ENCODE measurements at regions not wholly inside any gene's neighbourhood (a gene's known extent, or its start where the extent isn't known, plus 50 kb on each side); places are given as distances from the start of the nearest gene placed in this dataset.

- H4K20me1 ChIP-seq (ENCODE audit: insufficient read depth, low read length): no peaks in the 10 kb centered on the region
- no peak for DNase-seq (ENCODE audit: low spot score)
- no peaks in the 10 kb centered on the region for H3K79me2 ChIP-seq (ENCODE audit: insufficient read depth, low read depth, low read length)
- no peak overlapping the region for H3K4me3 ChIP-seq (ENCODE audit: low read depth, low read length, poor library complexity, severe bottlenecking)
- H3K4me2 ChIP-seq (ENCODE audit: low read length): no peak overlapping the region
- CTCF ChIA-PET (ENCODE audit: unreplicated experiment): no interaction called here
- POLR2A ChIA-PET: no interaction called here
- intact Hi-C loops (cut with micrococcal nuclease; ENCODE audit: unreplicated experiment): no loop called here
- no peak overlapping the region for H2AFZ ChIP-seq (ENCODE audit: low read length)
- no peaks in the 10 kb centered on the region for H3K9me2 ChIP-seq (ENCODE audit: insufficient read depth, low read length)
- no TSS peak for BruUV-seq (replicated peaks)
- H3K9me3 ChIP-seq (ENCODE audit: low read length): no peaks in the 10 kb centered on the region
- no peaks in the 10 kb centered on the region for H3K36me3 ChIP-seq (ENCODE audit: insufficient read depth, low read length)
- TF ChIP-seq EZH2phosphoT487 (IDR thresholded peaks at IDR 0.05; ENCODE audit: borderline replicate concordance, low read depth, low read length): no peak
- no peak for TF ChIP-seq CTCF (conservative IDR thresholded peaks at IDR 0.05; ENCODE audit: low read length)
- no peaks in the 10 kb centered on the region for H3K4me1 ChIP-seq (ENCODE audit: insufficient read depth, low read length, poor library complexity, severe bottlenecking)
- H3K27ac ChIP-seq (ENCODE audit: low read depth, low read length, poor library complexity, severe bottlenecking): no peak overlapping the region
Observed at GRCh38 chr3:158950178-158950901, 148.5 kb downstream of the MFSD1 start.

GRCh38 chr3:158953131-158953530 lies 151.3 kb downstream of the MFSD1 start:
- CTCF ChIA-PET (ENCODE audit: unreplicated experiment): no interaction called here

More at GRCh38 chr3:158953131-158953530, 151.3 kb downstream of the MFSD1 start:
- no peak for DNase-seq (ENCODE audit: low spot score)
- H3K9me2 ChIP-seq (ENCODE audit: insufficient read depth, low read length): no peaks in the 10 kb centered on the region
- H3K9me3 ChIP-seq (ENCODE audit: low read length): no peaks in the 10 kb centered on the region
- BruUV-seq (replicated peaks): no TSS peak
- TF ChIP-seq EZH2phosphoT487 (IDR thresholded peaks at IDR 0.05; ENCODE audit: borderline replicate concordance, low read depth, low read length) (no peak), CTCF (conservative IDR thresholded peaks at IDR 0.05; ENCODE audit: low read length) (no peak)
- no peaks in the 10 kb centered on the region for H3K79me2 ChIP-seq (ENCODE audit: insufficient read depth, low read depth, low read length)
- no peaks in the 10 kb centered on the region for H3K4me1 ChIP-seq (ENCODE audit: insufficient read depth, low read length, poor library complexity, severe bottlenecking)
- H3K27ac ChIP-seq (ENCODE audit: low read depth, low read length, poor library complexity, severe bottlenecking): no peak overlapping the region
- POLR2A ChIA-PET: no interaction called here
- no peaks in the 10 kb centered on the region for H3K36me3 ChIP-seq (ENCODE audit: insufficient read depth, low read length)
- no peaks in the 10 kb centered on the region for H4K20me1 ChIP-seq (ENCODE audit: insufficient read depth, low read length)
- H3K4me3 ChIP-seq (ENCODE audit: low read depth, low read length, poor library complexity, severe bottlenecking): no peak overlapping the region
- no peak overlapping the region for H2AFZ ChIP-seq (ENCODE audit: low read length)
- intact Hi-C loops (cut with micrococcal nuclease; ENCODE audit: unreplicated experiment): no loop called here
- H3K4me2 ChIP-seq (ENCODE audit: low read length): no peak overlapping the region

All from OCI-LY7 (cell line).